ENCODE measurements at regions not wholly inside any gene's neighbourhood (a gene's known extent, or its start where the extent isn't known, plus 50 kb on each side); places are given as distances from the start of the nearest gene placed in this dataset.

- TF ChIP-seq, protein P1, sequence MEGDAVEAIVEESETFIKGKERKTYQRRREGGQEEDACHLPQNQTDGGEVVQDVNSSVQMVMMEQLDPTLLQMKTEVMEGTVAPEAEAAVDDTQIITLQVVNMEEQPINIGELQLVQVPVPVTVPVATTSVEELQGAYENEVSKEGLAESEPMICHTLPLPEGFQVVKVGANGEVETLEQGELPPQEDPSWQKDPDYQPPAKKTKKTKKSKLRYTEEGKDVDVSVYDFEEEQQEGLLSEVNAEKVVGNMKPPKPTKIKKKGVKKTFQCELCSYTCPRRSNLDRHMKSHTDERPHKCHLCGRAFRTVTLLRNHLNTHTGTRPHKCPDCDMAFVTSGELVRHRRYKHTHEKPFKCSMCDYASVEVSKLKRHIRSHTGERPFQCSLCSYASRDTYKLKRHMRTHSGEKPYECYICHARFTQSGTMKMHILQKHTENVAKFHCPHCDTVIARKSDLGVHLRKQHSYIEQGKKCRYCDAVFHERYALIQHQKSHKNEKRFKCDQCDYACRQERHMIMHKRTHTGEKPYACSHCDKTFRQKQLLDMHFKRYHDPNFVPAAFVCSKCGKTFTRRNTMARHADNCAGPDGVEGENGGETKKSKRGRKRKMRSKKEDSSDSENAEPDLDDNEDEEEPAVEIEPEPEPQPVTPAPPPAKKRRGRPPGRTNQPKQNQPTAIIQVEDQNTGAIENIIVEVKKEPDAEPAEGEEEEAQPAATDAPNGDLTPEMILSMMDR (IDR thresholded peaks at IDR 0.05; ENCODE audit: borderline replicate concordance, control extremely low read depth, extremely low read depth, insufficient read depth, missing control alignments), result no peak
Observed at GRCh38 chr6:8207191-8207868, 105.0 kb upstream of the EEF1E1 start.

GRCh38 chr6:8203337-8203736 is 101.0 kb upstream of the EEF1E1 start:
- TF ChIP-seq, protein P1 (IDR thresholded peaks at IDR 0.05; ENCODE audit: borderline replicate concordance, control extremely low read depth, extremely low read depth, insufficient read depth, missing control alignments), result no peak
- DNase-seq (ENCODE audit: low spot score), result no peak
- in situ Hi-C loops (cut with MboI; ENCODE audit: low sequenced_read_pairs, unreplicated experiment), result loop anchor here (25.0 kb wide), 1 partner anchor 491 kb away; no protein-coding TSS in a partner anchor

More at GRCh38 chr6:8207191-8207868, 105.0 kb upstream of the EEF1E1 start:
- DNase-seq (ENCODE audit: low spot score), result no peak
- in situ Hi-C loops (cut with MboI; ENCODE audit: low sequenced_read_pairs, unreplicated experiment), result loop anchor here (25.0 kb wide), 1 partner anchor 495 kb away; no protein-coding TSS in a partner anchor

- DNase-seq (ENCODE audit: low spot score), result no peak
- TF ChIP-seq, protein P1 (IDR thresholded peaks at IDR 0.05; ENCODE audit: borderline replicate concordance, control extremely low read depth, extremely low read depth, insufficient read depth, missing control alignments), result no peak
- in situ Hi-C loops (cut with MboI; ENCODE audit: low sequenced_read_pairs, unreplicated experiment), result loop anchor here (25.0 kb wide), 1 partner anchor 489 kb away; no protein-coding TSS in a partner anchor
Observed at GRCh38 chr6:8201679-8202078, 99.3 kb upstream of the EEF1E1 start.

DNA sequence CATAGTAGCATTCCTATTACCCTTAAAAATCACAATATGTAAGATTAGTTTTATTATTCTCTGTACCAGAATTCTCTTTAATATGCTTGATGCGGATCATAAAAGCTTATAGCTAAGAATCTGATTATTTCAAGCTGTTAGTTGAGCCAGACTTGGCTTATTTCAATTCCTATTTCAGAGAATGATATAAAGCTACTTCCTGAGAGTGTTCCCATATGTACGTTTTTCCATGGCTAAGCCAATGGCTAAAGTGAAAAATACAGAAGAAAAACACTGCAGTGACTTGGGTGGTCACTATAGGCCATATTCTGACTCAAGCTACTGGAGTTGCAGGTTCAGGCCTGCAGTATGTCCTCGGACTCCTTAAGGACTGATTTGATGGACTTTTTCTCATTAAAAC is 97.9 kb upstream of the EEF1E1 start:
- DNase-seq (ENCODE audit: low spot score), result no peak

DNA sequence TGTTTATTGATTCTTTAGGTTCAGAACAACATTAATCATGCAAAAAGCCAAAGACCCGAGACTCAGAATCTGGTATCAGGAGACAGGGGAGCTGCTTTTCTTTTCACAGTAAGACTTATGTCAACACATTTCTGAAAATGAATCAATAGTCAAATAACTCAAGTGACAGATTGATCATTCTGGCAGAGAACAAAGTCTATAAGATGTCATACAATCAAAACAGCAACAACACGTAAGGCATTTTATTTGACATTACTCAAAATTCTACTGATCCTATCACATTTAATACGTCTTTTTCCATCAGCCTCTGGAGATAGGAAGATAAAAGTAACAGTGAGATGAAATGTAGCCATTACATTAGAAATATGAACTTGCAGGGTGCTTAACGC is 93.4 kb upstream of the EEF1E1 start:
- in situ Hi-C loops (cut with MboI; ENCODE audit: low sequenced_read_pairs, unreplicated experiment), result no loop called here
- TF ChIP-seq, protein P1 (IDR thresholded peaks at IDR 0.05; ENCODE audit: borderline replicate concordance, control extremely low read depth, extremely low read depth, insufficient read depth, missing control alignments), result no peak
- no peak for DNase-seq (ENCODE audit: low spot score)

More for the DNA sequence above, 97.9 kb upstream of the EEF1E1 start:
- in situ Hi-C loops (cut with MboI; ENCODE audit: low sequenced_read_pairs, unreplicated experiment), result loop anchor here (25.0 kb wide), 1 partner anchor 488 kb away; no protein-coding TSS in a partner anchor
- TF ChIP-seq, protein P1 (IDR thresholded peaks at IDR 0.05; ENCODE audit: borderline replicate concordance, control extremely low read depth, extremely low read depth, insufficient read depth, missing control alignments), result no peak

GRCh38 chr6:8195040-8195713 is 92.8 kb upstream of the EEF1E1 start:
- TF ChIP-seq, protein P1 (IDR thresholded peaks at IDR 0.05; ENCODE audit: borderline replicate concordance, control extremely low read depth, extremely low read depth, insufficient read depth, missing control alignments), result no peak
- DNase-seq (ENCODE audit: low spot score), result no peak
- in situ Hi-C loops (cut with MboI; ENCODE audit: low sequenced_read_pairs, unreplicated experiment), result no loop called here

All from GM13976 (cell line).